GM18519 (cell line): ENCODE measurements at regions not wholly inside any gene's neighbourhood (a gene's known extent, or its start where the extent isn't known, plus 50 kb on each side); places are given as distances from the start of the nearest gene placed in this dataset.

ENCODE experiments used
- ATAC-seq: cut with Tn5 transposase; IDR thresholded peaks from one replicate; pipeline ENCODE4 v1.9.1; 2021; ENCODE audit warnings: mild to moderate bottlenecking, moderate library complexity; ENCODE audit not compliant: unreplicated experiment, low FRiP score

GRCh38 chr2:242020196-242021004 is 150.9 kb downstream of the RTP5 start:
- no peak for ATAC-seq

GRCh38 chr2:242022550-242023290 is 153.2 kb downstream of the RTP5 start:
- no peak for ATAC-seq

DNA sequence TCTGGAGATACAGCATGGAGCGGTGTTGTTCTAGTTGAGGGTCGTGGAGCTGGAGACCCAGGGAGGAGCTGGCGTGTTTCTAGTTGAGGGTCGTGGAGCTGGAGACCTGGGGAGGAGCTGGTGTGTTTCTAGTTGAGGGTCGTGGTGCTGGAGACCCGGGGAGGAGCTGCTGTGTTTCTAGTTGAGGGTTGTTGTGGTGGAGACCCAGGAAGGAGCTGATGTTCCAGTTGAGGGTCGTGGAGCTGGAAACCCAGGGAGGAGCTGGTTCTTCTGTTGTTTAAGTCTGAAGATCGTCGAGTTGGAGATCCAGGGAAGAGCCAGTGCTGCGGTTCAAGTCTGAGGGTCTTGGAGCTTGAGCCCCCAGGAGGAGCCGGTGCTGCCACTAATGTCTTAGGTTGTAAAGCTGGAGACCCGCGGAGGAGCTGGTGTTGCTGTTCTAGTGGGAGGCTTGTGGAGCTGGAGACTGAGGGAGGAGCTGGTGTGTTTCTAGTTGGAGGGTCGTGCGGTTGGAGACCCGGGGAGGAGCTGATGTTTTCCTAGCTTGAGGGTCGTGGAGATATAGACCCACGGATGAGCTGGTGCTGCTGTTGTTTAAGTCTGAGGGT is 155.3 kb downstream of the RTP5 start:
- ATAC-seq, result no peak

DNA sequence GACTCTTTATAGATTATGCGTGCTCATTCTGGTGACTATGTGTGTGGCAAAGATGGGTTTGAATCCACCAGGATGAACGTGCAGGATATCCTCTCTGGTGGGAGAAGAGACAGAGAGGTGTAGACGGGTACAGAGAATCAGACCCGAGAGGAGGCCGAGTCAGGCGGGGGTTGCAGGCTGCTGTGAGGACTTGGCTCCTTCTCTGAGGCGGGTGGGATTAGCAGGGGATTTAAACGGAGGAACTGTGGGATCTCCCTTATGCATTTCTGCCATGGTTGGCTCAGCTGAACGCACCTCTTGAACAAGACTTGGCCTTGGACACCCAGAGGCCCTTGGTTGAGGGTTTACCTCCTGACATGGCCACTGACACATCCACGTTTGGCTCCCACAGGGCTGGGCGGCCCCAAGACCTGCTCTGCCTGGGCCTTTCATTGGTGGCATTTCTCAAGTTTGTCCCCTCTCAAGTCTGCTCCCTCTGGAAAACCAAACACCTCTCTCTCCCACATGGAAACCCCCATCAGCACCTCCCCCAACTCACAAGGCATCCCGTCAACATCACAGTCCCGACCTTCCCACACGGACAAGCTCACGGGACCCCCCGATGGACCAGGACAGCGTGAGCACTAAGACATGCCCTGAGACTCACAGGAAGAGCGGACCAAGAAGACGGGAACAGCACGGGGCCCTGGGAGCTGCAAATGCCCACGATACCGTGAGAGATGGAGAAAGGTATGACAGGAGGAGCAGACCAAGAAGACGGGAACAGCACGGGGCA is 158.3 kb downstream of the RTP5 start:
- ATAC-seq, result no peak

DNA sequence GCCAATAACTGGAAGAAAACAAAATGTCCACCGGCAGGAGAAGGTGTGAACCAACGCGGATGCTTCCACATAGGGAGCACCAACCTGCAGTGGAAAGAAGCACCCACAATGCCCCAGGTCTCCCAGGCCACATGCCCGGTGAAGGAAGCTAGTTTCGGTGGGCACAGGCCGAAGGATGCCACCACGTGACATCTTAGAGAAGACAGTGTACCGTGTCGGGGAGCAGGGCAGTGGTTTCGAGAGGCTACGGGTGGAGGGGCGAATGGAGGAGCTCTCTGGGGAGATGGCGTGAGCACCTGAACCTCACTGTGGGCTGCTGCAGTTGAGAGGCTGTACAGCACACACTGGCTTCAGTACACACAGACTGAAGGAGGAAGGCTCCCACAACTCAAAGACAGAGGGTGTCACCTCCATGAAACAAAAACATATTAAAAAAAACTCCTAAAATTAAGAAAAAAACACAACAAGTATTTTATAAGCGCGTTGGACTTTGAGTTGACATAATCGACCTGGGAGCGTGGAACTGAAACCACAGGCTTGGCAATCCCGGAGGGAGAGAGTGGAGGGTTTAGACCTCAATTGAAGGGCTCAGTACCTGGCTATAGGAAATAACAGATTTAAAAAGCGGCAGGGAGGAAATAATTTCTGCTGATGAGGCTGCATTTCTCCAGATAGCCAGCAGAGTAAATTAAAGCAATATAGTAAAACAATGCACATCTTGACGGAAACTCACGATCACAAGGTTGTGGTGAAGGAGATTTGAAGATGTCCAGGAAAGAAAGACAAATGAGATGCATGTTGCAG is 160.1 kb downstream of the RTP5 start:
- ATAC-seq, result no peak

GRCh38 chr2:242030226-242030575 is 160.7 kb downstream of the RTP5 start:
- ATAC-seq, result no peak

GRCh38 chr2:242030858-242031257 is 161.3 kb downstream of the RTP5 start:
- ATAC-seq, result no peak

GRCh38 chr2:242031481-242032019 is 162.0 kb downstream of the RTP5 start:
- ATAC-seq, result no peak

DNA sequence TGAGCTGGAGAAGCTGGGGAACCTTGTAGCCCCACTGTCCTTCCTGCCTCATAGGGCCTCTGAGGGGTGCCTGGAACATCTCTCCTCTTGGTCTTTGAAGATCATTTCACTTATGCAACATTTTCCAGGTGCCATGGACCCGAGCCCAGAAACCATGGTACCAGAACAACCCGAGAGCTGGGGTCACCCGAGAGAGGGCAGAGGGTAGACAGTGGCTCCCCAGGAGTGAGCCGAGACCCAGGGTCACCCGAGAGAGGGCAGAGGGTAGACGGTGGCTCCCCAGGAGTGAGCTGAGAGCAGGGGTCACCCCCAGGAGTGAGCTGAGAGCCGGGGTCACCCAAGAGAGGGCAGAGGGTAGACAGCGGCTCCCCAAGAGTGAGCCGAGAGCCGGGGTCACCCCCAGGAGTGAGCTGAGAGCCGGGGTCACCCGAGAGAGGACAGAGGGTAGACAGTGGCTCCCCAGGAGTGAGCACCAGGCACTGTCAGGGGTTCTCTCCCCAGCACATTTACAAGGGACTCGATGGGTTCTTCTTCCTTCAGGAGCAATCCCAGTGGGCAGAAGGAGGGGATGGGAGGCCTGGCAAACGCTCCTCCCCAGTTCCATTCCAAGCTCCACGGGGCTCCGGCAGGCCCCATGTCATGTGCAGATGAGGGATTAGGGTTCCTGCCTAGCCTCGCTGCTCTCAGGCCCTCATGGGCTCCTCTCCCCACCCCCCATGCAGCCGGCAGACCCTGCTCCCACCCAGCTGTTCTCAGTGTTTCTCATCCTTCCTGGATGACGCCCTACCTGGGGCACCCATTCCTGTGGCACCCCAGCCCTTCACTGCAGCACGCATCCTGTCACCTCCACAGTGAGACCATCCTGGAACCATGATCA is 163.5 kb downstream of the RTP5 start:
- no peak for ATAC-seq

GRCh38 chr2:242034138-242034537 is 164.6 kb downstream of the RTP5 start:
- no peak for ATAC-seq

DNA sequence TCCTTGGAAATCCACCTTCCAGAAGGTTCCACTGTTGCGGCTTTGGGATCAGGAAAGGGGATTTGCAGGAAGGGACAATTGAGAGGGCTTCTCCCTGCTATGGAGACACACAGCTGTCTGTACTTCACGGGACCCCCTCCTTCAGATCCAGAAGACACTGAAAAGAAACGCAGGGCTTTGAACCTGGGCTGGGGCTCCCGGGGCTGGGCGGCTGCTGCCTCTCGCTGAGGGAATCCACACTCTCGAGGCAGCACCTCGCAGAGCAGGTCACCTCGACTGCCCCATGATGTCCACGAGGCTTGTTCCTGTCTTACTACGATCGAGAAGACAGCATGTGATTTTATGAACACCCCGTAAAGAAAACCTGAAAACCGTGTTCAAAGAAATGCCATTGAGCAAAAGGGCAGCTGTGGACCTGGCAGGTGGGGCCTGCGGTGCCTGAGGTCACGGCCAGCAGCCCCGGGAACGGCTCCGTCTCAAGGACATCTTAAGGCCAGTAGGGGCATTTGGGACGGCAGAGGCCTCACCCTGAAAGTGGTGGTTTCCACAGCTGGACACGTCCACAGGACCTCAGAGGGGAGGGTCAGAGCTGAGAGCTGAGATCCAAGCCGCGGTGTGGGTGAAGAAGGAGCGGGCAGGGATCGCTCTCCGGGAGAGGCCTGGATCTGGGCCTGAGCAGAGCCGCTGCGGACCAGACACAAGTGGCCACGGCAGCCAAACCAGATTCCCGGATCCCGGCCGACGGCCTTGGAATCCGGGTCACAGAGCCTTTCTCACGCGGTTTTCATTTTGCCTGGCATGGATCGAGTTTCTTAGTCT is 165.7 kb downstream of the RTP5 start:
- no peak for ATAC-seq

GRCh38 chr2:242035858-242036652 is 166.5 kb downstream of the RTP5 start:
- ATAC-seq, result no peak

GRCh38 chr2:242036653-242036950 is 167.1 kb downstream of the RTP5 start:
- ATAC-seq, result no peak

DNA sequence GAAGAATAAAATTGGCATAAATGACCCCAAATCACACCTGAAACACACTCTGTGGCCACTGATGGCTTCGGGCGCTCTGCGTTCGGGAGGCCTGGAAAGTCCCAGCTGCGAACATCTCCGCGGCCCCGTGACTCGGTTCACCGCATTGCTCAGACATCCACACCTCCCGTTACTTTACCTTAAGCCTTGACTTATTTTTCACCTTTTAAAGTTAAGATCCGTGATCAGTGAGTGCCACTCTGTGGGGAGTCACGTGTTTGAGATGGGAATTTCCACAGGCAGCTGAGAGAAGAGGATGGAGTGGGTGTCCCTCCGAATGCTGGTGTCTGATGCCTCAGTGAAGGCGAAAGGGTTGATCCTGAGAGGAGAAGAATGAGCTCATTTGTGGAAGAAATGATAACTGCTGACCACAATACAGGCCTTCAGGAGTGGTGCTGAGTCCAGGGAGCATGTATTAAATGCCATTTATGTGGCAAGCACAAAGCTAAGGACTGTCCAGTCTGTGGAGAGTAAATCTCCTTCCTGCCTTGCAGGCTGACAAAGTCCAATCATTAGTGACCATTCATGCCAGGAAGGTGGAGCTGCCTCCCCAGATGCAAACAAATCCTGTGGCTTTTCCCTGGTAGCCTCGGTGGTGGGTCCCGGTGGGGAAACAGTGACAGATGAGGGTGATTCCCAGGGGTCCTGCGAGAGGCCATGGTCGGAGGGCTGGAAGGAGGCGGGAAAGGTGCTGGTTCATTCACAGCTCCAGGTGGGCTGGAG is 168.8 kb downstream of the RTP5 start:
- ATAC-seq, result no peak

DNA sequence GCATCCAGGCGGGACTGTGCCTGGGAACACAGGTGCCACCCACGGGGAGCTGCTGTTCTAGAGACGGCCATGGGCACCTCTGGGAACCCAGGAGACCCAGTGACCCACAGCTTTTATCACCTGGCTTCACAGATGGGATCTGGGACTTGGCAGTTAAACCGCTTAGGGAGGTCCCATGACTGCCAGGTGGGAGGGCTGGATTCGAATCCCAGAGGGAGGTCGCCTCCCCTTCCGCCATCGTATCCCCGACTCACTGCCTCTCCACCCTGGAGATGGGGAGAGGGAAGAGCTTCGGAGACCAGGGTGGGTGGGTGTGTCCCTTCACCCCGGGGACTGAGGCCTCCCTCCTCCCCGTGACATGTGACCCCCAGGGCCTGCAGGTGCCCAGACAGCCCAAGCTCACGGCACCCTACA is 169.4 kb downstream of the RTP5 start:
- no peak for ATAC-seq

- no peak for ATAC-seq
These were observed 170.8 kb downstream of the RTP5 start for GRCh38 chr2:242040303-242040655.

GRCh38 chr2:242040681-242041080 is 171.2 kb downstream of the RTP5 start:
- ATAC-seq, result no peak
